NCI-H345 (cell line): ENCODE measurements at regions not wholly inside any gene's neighbourhood (a gene's known extent, or its start where the extent isn't known, plus 50 kb on each side); places are given as distances from the start of the nearest gene placed in this dataset.
A peak's percentile ranks its signal among the peaks of the same experiment; 100 is the strongest.

Experiments
- DNase-seq: peaks from one replicate; lab custom pipeline; 2025; lab: John Stamatoyannopoulos, UW

DNA sequence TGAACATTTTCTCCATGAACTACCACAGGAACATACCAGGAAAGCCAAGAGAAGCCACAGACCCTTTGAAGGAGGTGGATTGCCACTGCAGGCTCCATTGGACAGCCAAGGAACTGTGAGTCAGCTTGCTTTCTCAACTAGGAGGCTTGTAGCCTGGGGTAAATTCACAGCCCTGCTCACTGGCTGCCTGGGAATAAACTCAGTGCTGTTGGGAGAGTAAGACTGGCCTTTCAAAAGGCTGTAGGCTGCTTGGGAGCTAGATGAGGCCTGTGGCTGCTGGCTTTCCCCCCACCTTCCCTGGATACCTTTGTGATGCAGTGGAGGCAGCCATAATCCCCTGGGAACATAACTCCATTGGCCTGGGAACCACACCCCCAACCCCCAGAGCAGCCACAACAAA is 223.5 kb upstream of the RBMS3 start:
- no peak for DNase-seq

- no peak for DNase-seq
Measured at GRCh38 chr3:29064085-29064484, 216.8 kb upstream of the RBMS3 start.

DNA sequence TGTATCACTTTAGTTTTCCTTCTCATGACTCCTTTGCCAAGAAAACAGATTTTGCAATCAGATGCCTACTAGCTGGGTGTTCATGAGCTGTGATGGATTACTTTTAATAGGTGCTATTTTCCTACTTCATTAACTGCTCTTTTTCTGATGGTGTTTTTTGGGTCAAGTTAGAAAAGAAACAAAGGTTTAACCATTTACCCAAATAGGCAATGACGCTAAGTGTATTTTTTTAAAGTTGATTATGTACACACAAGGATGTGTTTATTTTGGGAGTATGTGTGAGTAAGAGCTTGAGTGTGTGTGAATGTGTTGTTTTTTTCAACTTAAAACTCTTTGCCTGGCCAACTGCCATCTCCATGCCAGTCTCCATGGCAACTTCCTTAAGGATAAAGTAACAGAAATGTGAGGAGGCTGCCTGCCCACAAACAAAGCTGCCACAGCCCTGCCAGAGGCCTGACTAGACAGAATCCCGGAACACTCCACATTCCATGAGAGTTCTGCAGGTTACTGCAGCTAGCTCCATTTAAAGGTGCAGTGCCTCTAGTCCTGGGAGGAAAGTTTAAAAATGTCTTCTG is 215.6 kb upstream of the RBMS3 start:
- peak; percentile 84 for DNase-seq

GRCh38 chr3:29067007-29067406 is 213.9 kb upstream of the RBMS3 start:
- no peak for DNase-seq

GRCh38 chr3:29070959-29071634 is 209.8 kb upstream of the RBMS3 start:
- no peak for DNase-seq

DNA sequence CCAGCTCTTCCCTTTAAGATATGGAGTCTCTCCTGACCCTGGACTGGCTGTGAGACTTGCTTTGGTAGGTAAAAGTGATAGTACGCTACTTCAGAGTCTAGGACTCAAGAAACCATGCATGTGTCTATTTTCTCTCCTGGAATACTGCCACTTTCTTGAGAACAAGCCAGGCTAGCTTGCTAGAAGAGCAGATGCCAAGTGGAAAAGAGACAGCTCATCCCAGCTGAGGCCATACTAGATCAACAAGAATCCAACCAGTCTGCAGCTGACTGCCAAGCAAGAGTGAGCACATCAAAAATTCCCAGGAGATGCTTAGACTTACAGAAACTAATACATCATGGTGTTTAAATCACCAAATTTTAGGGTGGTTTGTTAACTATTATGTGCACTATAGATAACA is 208.3 kb upstream of the RBMS3 start:
- DNase-seq = no peak

- no peak for DNase-seq
Measured at GRCh38 chr3:29077356-29077755, 203.5 kb upstream of the RBMS3 start.

- DNase-seq = no peak
Measured at GRCh38 chr3:29079358-29079757, 201.5 kb upstream of the RBMS3 start.

GRCh38 chr3:29080967-29081366 is 199.9 kb upstream of the RBMS3 start:
- no peak for DNase-seq

- no peak for DNase-seq
Measured at GRCh38 chr3:29083081-29083480, 197.8 kb upstream of the RBMS3 start.

- no peak for DNase-seq
Measured at GRCh38 chr3:29083676-29084075, 197.2 kb upstream of the RBMS3 start.

GRCh38 chr3:29088579-29088978 is 192.3 kb upstream of the RBMS3 start:
- no peak for DNase-seq

DNA sequence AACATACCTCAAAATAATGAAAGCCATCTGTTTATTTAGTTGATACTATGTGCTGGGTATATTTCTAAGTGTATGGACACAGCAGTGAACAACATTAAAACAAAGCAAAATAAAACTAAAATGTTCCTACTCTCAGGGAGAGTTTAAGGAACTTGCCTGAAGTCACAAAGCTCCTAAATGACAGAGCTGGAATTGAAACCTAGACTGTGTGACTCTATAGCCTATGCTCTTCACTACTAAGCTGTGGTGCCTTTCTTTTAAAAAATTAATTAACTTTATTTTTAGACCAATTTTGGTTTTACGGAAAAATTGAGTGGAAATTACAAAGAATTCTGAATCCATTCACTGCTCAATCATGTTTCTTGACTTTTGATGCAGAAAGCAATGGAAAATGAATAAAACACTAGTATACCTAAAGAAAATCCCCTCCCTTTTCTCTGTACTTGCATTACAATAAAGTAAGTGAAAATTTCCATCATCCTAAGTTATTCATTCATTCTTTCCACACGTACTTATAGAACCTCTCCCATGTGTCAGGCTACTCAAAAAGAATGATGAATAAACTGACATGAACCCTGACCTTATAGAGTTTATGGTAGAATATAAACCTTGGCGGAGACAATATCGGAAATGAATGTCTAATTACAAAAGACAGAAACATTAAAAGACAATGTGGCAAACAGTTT is 189.8 kb upstream of the RBMS3 start:
- DNase-seq = no peak

DNA sequence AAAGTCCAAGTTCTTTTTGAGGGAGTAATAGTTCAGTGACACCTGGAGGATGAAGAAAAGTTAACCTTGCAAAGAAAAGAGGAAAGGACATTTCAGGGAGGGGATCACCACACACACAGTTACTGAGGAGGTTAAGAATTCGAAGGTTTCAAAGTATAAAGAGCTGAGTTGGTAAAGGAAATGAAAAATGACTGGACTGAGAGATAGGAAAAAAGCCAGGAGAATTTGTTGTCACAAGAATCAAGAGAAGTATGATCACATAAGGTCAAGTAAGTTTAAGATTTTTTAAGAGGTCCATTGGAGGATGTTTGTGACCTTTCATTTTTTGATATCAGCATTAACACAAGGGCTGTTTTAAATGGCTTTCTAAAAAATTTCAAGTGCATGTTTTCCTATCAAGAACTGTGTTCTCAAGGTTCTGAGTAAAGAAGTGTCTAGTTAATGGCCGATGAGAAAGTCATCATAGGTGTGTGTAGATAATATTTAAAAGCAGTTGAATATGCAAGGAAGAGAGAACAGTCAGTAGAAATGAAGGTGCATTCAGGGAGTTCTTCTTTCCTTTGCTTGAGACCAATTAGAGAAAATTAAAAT is 189.2 kb upstream of the RBMS3 start:
- no peak for DNase-seq

DNA sequence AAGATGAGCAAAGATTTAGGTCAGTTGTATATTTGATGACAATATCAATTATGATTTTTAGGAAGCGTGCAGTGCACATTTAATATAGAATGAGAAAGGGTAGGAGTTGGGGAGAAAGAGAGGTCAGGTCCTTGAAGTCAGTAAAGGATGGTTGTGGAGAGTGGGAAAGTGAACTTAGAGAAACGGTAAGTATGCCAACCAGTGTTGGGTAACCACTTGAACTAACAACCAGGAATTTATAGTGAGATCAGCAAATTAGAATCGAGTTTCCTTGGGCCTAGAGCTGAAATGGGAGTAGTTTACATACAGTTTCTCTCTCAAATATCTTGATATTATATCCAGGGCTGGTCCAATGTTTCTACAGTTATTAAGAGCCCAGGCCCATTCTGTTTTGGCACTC is 188.5 kb upstream of the RBMS3 start:
- DNase-seq = no peak

GRCh38 chr3:29099296-29099695 is 181.6 kb upstream of the RBMS3 start:
- peak; percentile 67 for DNase-seq

GRCh38 chr3:29099775-29100174 is 181.1 kb upstream of the RBMS3 start:
- no peak for DNase-seq

DNA sequence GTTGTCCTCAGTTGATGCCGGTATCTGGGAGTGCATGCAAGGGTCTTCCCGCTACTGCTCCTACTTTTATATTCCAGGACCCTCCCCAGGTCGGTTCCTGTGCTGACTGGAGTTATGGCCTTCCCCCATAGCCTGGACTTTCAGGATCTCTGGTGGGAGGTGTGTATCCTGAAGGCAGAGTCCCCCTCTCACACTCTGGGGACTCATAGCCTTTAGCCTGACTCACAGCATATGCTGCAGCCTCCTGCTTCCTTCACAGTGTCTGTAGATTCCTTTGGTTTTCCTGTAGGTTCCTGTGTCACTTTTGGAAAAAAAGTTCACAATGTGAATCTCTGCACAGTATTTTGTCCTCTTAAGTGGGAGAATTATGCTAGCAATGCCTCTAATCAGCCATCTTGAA is 180.6 kb upstream of the RBMS3 start:
- DNase-seq = no peak

- DNase-seq = no peak
Measured at GRCh38 chr3:29128001-29128400, 152.9 kb upstream of the RBMS3 start.

DNA sequence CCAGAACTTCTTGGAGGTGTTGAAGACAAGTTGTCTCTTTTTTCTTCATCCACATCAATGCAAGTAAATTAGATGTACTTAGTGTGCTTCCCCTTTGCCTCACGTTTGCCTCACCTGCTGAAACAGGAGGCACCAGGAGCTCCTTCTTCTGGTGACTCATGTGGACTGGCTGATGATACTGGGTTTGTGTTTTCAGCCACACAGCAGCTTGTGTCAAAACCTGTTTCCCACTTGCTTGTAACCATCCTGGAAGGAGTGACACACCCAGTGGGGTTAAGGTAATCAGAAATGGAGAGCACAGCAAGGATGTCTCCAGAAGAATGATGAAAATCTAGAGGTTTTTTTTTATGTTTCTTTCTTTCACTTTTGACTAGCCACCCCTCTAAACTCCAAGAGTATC is 143.3 kb upstream of the RBMS3 start:
- no peak for DNase-seq

- DNase-seq = no peak
Measured at GRCh38 chr3:29138171-29138570, 142.7 kb upstream of the RBMS3 start.

- no peak for DNase-seq
Measured at GRCh38 chr3:29140666-29141065, 140.2 kb upstream of the RBMS3 start.

DNA sequence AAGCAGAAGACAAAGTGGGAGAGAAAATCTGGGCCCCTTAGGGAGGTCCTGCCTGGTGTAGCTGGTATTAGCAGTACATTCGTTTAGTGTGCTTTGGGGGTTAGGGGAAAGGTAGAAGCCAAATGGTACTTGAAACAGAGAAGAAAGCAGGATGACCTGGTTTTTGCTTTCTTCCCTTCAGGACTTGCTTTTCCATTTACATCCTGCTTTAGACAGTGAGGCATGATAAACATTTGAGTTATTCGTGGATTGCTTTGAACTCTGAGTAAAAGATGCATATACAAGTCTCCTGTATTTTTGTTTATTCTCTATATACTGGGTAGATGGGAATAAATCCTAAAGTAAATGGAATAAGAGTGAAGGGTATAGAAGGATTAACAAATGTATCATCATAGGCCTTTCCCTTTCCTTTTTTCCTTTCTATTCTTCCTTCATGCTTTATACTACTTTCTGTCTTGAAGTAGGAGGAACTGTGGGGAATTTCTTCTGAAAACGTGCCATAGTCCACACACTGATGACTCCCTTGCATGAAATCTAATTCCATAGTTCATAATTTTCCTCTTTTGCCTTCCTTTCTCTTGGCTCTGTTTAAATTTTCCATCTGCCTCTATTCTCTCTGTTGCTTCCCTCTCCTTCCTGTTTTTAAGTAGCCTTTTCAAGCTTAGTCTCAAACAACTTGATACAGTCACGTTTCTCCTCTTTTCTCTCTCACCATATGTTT is 139.5 kb upstream of the RBMS3 start:
- DNase-seq = no peak
